Ectodermal cell (in vitro differentiated cells): ENCODE measurements at regions not wholly inside any gene's neighbourhood (a gene's known extent, or its start where the extent isn't known, plus 50 kb on each side); places are given as distances from the start of the nearest gene placed in this dataset.

Source experiments
- H3K27ac ChIP-seq: 2 replicates; pipeline ENCODE4 v1.7.0; 2013; ENCODE audit warnings: mild to moderate bottlenecking, low read depth, low read length; ENCODE audit not compliant: insufficient read depth, poor library complexity, severe bottlenecking
- H3K27me3 ChIP-seq: 2 replicates; pipeline ENCODE4 v1.7.0; 2013; ENCODE audit warnings: mild to moderate bottlenecking, low read length; ENCODE audit not compliant: insufficient read depth, control insufficient read depth, poor library complexity, severe bottlenecking
- H3K36me3 ChIP-seq: one replicate; pipeline ENCODE4 v1.7.0; 2013; ENCODE audit warnings: low read length; ENCODE audit not compliant: control insufficient read depth, insufficient read depth
- H3K4me1 ChIP-seq: one replicate; pipeline ENCODE4 v1.7.0; 2013; ENCODE audit warnings: low read length; ENCODE audit not compliant: control insufficient read depth, insufficient read depth
- H3K4me3 ChIP-seq: 2 replicates; pipeline ENCODE4 v1.7.0; 2013; ENCODE audit warnings: low read depth, low read length, control low read depth; ENCODE audit not compliant: insufficient read depth
- H3K9me3 ChIP-seq: 2 replicates; pipeline ENCODE4 v1.7.0; 2013; ENCODE audit warnings: mild to moderate bottlenecking, low read length, moderate library complexity; ENCODE audit not compliant: control insufficient read depth
- WGBS, 2 experiments: methylation state at CpG; one replicate each; pipeline ENCODE4 v1.1.7; 2013; ENCODE audit warnings: missing lambda C conversion rate in 2 of 2; 5-methylcytosine and 5-hydroxymethylcytosine counted together

DNA sequence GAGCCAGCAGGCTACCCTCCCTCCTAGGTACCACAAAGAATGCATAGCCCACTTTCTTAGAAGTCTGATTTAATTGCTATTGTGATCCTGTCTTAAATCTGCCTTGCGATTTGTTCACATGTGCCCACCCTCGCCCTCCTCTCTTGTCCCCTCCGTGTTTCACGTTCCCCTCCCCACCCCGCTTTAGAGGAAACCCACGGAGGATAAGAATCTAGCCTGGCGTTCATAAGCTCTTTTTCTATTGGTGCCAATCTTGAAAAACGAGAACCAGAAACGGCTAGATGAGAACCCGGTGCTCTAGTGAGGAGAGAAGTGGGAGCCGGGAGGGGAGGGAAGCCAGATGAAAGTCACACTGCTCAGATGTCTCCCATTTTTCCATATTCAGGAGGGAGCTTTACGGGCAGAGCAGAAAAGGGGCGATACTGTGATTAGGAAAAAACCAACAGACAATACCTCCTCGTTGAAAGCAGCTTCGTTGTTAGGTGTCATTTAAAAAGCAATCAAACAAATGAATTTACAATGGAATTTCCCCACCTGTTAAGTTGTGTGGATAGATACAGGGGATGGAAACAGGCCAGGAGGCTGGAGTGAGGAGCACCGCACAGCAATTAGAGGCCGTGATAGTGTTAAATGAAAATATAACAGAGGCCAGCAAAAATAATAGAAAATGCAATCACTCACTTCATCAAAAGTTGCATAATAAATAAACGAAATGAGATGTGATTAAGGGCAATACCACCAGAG lies 272.1 kb downstream of the GATA3 start:
- Histone ChIP-seq H3K27me3 (peaks cover 12% of the 10 kb centered on the region), H3K4me1 (no peaks in the 10 kb centered on the region), H3K4me3 (no peak overlapping the region), H3K9me3 (no peaks in the 10 kb centered on the region), H3K36me3 (no peaks in the 10 kb centered on the region), H3K27ac (no peak overlapping the region)
- 92% methylated on average over 15 to 18 of the region's 18 CpGs for WGBS, 2 experiments

DNA sequence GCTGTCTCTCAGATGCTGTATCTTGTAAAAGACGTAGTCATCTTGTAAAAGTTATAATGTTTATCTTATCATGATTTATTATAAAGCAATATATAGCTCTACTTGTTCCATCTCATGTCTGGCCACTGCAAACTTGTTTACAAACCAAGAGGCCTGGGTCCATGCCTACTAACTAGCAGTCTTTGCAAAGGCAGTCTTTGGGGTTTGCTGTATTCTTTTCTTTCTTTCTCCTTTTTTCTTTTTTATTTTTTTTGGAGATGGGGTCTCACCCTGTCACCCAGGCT lies 272.6 kb downstream of the GATA3 start:
- no peak overlapping the region for H3K27ac ChIP-seq
- no peaks in the 10 kb centered on the region for H3K9me3 ChIP-seq
- H3K4me3 ChIP-seq = no peak overlapping the region
- H3K27me3 ChIP-seq = peaks cover 17% of the 10 kb centered on the region
- H3K36me3 ChIP-seq = no peaks in the 10 kb centered on the region
- H3K4me1 ChIP-seq = no peaks in the 10 kb centered on the region
- WGBS, 2 experiments = no CpG with 5 or more reads among the region's 1 CpG

DNA sequence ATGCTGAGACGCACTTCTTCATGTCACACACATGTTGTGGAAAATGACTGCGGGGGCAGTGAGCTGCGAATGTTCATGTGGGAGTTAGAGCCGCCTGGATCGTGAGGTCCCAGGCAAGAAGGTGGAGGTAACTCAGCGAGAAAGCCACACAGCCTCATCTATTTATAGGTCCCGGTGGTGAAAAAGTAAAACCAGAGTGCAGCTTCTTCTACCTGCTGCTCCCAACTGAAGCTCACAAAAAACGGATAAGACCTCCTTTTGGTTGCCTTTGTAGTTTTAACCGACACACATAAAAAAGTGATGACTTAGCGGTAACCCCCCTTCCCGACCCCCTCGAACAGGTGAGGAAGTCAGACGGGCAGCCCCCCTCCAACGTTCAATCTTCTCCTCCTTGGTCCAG lies 276.9 kb downstream of the GATA3 start:
- no peaks in the 10 kb centered on the region for H3K9me3 ChIP-seq
- H3K27me3 ChIP-seq = peaks cover 31% of the 10 kb centered on the region
- WGBS, 2 experiments = 86 to 90% methylated on average over 14 of the region's 14 CpGs
- no peaks in the 10 kb centered on the region for H3K36me3 ChIP-seq
- no peak overlapping the region for H3K27ac ChIP-seq
- H3K4me1 ChIP-seq = no peaks in the 10 kb centered on the region
- H3K4me3 ChIP-seq = no peak overlapping the region

DNA sequence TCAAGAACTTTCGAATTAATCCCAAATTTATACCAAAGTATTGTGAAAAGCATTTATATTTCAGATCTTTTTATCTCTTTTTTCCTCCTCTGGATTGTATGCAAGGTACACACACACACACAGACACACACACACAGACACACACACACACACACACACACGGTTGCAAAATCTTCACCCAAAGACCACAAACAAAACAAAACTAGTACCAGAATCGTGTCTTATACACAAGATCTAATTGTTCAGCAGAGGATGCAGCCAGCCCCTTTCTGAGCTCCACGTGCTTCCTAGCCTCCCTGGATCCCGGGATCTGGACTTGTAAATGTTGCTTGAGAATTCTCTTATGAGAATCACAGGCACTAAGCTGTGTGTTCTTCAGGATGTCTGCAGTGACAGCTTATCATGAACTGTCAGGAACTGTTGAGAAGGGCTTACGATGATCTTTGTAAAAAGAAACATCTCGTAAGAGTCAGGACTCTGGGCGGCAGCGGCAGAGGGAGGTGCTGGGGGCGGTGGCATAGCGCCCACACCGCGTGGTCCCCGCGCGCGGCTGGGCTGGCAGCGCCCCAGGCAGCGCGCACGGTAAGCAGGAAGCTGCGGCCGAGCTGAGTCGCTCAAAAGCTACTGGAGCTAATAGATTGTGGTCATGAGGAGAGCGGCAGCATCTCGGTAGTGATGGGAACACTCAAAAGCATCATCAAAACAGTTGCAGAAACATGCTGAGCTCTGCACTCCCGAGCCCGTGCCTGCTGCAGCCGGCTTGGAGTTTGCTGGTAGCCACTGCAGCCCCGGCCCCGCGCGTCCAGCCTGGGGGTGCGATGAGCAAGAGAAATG lies 277.6 kb downstream of the GATA3 start:
- Histone ChIP-seq H3K36me3 (no peaks in the 10 kb centered on the region), H3K27me3 (peaks cover 31% of the 10 kb centered on the region), H3K4me1 (no peaks in the 10 kb centered on the region), H3K9me3 (no peaks in the 10 kb centered on the region), H3K27ac (no peak overlapping the region), H3K4me3 (peak overlapping the region; percentile 38)
- WGBS, 2 experiments = 6 to 8% methylated on average over 33 of the region's 34 CpGs

DNA sequence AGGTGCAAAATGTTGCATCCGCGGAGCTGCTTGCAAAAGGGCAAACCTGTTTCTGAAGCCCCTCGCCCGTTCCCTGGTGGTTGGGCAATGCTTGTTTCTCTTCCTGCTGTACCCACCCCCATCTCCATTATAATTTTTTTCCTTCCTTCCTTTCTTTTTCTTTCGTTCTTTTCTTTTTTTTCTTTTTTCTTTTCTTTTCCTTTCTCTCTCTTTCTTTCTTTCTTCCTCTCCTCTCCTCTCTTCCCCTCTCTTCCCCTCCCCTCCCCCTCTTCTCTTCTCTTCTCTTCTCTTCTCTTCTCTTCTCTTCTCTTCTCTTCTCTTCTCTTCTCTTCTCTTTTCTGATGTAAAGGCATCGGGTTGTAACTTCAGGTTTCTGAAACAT lies 278.2 kb downstream of the GATA3 start:
- Histone ChIP-seq H3K4me1 (no peaks in the 10 kb centered on the region), H3K36me3 (no peaks in the 10 kb centered on the region), H3K4me3 (peak overlapping the region; percentile 38), H3K27ac (no peak overlapping the region), H3K9me3 (no peaks in the 10 kb centered on the region), H3K27me3 (peaks cover 31% of the 10 kb centered on the region)
- WGBS, 2 experiments = 21 to 25% methylated on average over 6 of the region's 6 CpGs

DNA sequence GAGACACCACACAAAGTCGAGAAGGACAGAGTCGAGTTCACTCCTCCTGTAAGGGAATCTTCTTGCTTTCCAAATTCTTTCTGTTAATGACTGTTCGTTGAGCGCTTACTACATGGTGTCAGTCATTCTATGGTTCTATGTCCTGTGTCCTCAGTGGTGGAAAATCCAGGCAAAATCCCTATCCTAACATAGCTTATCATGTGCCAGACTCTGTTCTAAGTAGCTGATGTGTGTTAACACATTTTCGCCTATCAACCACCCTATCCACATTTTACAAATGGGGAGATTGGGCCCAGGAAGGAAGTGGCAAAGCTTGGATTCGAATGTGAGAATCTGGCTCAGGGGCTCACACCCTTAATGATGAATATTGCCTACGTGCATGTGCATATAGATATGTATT lies 280.1 kb downstream of the GATA3 start:
- WGBS, 2 experiments = 93 to 94% methylated on average over 6 of the region's 7 CpGs
- Histone ChIP-seq H3K9me3 (no peaks in the 10 kb centered on the region), H3K4me3 (no peak overlapping the region), H3K27ac (no peak overlapping the region), H3K27me3 (peaks cover 31% of the 10 kb centered on the region), H3K4me1 (no peaks in the 10 kb centered on the region), H3K36me3 (no peaks in the 10 kb centered on the region)

DNA sequence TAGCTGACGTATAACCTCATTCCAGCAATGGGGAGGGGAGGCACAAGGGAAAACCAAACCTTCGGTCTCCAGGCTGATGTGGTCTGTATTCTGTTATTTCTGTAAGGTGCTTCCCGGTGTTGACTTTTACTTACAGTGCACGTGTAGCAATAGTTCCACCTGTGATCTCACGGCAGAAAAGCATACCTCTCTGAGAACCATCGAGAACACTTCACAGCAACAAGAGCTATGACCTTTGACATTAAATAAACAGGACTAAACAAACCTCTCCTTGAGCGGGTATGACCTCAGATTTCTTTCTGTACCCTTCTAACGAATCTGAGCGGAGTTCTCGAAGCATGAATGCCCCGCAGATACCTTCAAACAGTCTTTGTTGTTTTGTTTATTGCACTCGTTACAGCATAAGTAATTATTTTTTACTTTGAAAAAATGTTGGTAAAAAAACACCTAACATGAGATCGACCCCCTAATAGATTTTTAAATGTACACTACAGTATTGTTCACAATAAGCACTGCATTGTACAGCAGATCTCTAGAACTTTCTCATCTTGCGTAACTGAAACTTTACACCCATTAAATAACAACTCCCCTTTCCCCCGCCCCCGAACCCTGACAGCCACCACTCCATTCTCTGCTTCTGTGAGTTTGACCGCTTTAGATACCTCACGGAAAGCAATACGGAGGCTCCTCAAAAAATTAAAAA lies 282.3 kb downstream of the GATA3 start:
- H3K9me3 ChIP-seq = no peaks in the 10 kb centered on the region
- WGBS, 2 experiments = 89 to 90% methylated on average over 18 to 19 of the region's 19 CpGs
- H3K4me1 ChIP-seq = no peaks in the 10 kb centered on the region
- peaks cover 17% of the 10 kb centered on the region for H3K27me3 ChIP-seq
- no peaks in the 10 kb centered on the region for H3K36me3 ChIP-seq
- H3K4me3 ChIP-seq = no peak overlapping the region
- no peak overlapping the region for H3K27ac ChIP-seq

DNA sequence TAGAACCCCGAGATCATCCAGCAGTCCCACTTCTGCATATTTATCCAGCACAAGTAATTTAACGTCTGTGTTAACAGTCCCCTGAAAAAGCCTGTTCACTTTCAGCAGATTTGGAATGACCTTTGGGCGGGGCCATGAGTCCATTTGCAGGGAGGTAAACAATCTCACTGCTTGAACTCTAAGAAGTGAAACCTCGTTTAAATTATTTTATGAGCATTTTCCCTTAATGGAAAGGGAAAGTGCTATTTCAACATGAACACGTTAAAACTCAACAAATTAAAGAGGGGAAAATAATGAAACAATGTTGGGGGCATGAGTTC lies 282.8 kb downstream of the GATA3 start:
- Histone ChIP-seq H3K27ac (no peak overlapping the region), H3K9me3 (no peaks in the 10 kb centered on the region), H3K4me3 (no peak overlapping the region), H3K4me1 (no peaks in the 10 kb centered on the region), H3K27me3 (peaks cover 12% of the 10 kb centered on the region), H3K36me3 (no peaks in the 10 kb centered on the region)
- 91 to 93% methylated on average over 4 to 5 of the region's 5 CpGs for WGBS, 2 experiments

DNA sequence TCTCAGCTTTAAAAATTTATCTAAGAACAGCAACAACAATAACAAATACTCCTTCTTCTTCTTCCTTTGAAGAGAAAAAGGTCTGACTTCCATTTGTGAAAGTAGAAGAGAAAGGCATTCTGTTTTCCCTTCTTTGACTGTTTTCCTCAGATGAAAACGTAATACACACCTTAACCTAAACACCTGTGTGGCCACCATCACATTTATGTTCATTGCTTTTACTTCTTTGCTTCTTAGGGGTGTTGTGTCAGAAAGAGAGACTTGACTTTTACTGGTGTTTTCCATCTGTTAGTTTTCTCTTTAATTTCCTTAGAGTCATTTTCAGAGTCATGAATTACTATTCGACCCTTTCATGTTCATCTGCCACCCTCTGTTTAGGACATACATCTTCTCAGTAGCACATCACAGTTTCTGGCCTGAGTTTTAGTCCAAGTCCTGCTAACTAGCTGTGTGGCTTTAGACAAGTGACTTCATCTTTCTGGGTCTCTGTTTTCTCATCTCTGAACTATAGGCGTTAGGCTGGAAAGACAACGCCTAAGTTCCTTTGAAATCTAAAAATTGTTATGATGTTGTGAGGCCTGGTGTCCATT lies 283.8 kb downstream of the GATA3 start:
- WGBS, 2 experiments = 96 to 98% methylated on average over 3 to 4 of the region's 4 CpGs
- H3K4me1 ChIP-seq = no peaks in the 10 kb centered on the region
- no peak overlapping the region for H3K4me3 ChIP-seq
- no peak overlapping the region for H3K27ac ChIP-seq
- no peaks in the 10 kb centered on the region for H3K36me3 ChIP-seq
- H3K9me3 ChIP-seq = no peaks in the 10 kb centered on the region
- peaks cover 2% of the 10 kb centered on the region for H3K27me3 ChIP-seq

DNA sequence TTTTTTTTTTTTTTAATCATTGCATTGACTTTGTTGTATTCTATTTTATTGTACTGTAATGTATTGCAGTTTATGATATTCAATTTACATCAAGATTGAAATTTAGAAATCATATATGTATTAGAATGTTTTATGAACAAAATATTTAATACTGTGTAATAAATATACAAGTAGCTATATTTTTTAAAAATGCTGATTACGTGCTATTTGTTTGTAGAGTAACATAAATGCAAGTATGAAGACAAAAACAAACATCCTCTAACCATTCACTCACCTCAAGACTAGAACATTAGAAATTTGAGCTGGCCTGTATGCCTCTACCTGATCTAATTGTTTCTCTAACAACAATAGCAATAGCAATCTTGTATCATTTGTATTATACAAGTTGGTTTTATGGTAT lies 290.3 kb downstream of the GATA3 start:
- Histone ChIP-seq H3K9me3 (no peaks in the 10 kb centered on the region), H3K4me3 (no peak overlapping the region), H3K27me3 (no peaks in the 10 kb centered on the region), H3K36me3 (no peaks in the 10 kb centered on the region), H3K27ac (no peak overlapping the region), H3K4me1 (no peaks in the 10 kb centered on the region)
- WGBS, 2 experiments = no CpG with 5 or more reads among the region's 1 CpG
